ENCODE measurements at regions not wholly inside any gene's neighbourhood (a gene's known extent, or its start where the extent isn't known, plus 50 kb on each side); places are given as distances from the start of the nearest gene placed in this dataset.

DNA sequence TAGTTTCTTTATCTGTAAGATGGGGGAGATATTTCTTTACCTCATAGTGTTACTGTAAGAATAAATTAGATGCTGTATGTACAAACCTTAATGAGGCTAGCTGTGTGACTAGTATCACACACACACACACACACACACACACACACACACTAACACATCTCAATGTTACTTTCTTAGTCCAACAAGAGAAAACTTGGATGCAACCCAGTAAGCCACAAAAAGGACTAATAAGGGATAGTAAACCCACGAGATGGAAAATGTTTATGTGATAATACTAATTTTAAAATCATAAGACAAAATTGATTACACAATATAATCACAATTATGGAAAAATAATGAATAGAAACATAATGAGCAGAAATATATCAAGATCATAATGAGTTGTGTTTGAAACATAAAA lies 437.7 kb upstream of the ZNF507 start:
- Histone ChIP-seq H2BK120ac (ENCODE audit: low read depth, low read length) (no peak overlapping the region), H3K56ac (ENCODE audit: low read length) (no peak overlapping the region), H3K9ac (ENCODE audit: low read length) (no peak overlapping the region), H2BK5ac (ENCODE audit: low read length) (no peak overlapping the region), H3K79me1 (ENCODE audit: low read length) (no peaks in the 10 kb centered on the region), H3K4me2 (ENCODE audit: low read length) (no peak overlapping the region), H3K4ac (ENCODE audit: low read depth, low read length) (no peak overlapping the region), H4K8ac (ENCODE audit: low read depth, low read length) (no peak overlapping the region), H3K36me3 (ENCODE audit: control insufficient read depth, insufficient read depth, low read length) (no peaks in the 10 kb centered on the region), H2AK5ac (ENCODE audit: low read length) (no peak overlapping the region), H3K27me3 (ENCODE audit: insufficient read depth, low read length, poor library complexity) (no peaks in the 10 kb centered on the region), H4K5ac (ENCODE audit: low read length) (no peak overlapping the region), H3K23ac (ENCODE audit: low read length) (no peak overlapping the region), H3K4me1 (ENCODE audit: control insufficient read depth, low read depth, low read length) (no peaks in the 10 kb centered on the region), H3K27ac (ENCODE audit: low read depth, low read length) (no peak overlapping the region), H3K18ac (ENCODE audit: low read length) (no peak overlapping the region), H3K4me3 (ENCODE audit: low read length) (no peak overlapping the region), H2BK15ac (replicated peaks; ENCODE audit: low read depth) (no peak overlapping the region), H3K79me2 (ENCODE audit: control insufficient read depth, insufficient read depth, low read length) (no peaks in the 10 kb centered on the region)
- WGBS (ENCODE audit: extremely low coverage, insufficient coverage, low lambda C conversion rate), result no CpG with 5 or more reads among the region's 1 CpG
- no peak for DNase-seq

DNA sequence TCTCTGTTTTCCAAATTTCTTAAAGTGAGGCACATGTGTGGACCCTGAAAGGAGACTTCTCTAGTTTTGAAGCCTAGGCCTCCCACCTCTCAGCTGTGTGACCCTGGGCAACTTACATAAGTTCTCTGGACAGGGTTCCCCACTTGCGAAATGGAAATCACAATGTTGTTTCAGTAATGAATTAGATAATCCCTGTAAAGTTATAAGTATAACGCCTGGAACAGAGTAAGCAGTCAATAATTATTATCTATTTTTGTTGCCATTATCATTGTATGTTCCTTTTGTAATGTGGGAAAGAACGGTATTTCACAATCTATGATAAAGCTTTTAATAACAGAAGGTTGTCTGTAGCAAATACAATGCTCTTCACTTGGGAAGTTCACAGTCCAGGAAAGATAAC lies 437.3 kb upstream of the ZNF507 start:
- H3K4ac ChIP-seq (ENCODE audit: low read depth, low read length), result no peak overlapping the region
- no peak overlapping the region for H3K9ac ChIP-seq (ENCODE audit: low read length)
- H3K27me3 ChIP-seq (ENCODE audit: insufficient read depth, low read length, poor library complexity), result no peaks in the 10 kb centered on the region
- no peak overlapping the region for H3K56ac ChIP-seq (ENCODE audit: low read length)
- no peak overlapping the region for H3K27ac ChIP-seq (ENCODE audit: low read depth, low read length)
- no peak overlapping the region for H2AK5ac ChIP-seq (ENCODE audit: low read length)
- no peak overlapping the region for H3K23ac ChIP-seq (ENCODE audit: low read length)
- no peaks in the 10 kb centered on the region for H3K79me1 ChIP-seq (ENCODE audit: low read length)
- no peak overlapping the region for H3K4me3 ChIP-seq (ENCODE audit: low read length)
- no peak for DNase-seq
- no peaks in the 10 kb centered on the region for H3K4me1 ChIP-seq (ENCODE audit: control insufficient read depth, low read depth, low read length)
- no peak overlapping the region for H4K5ac ChIP-seq (ENCODE audit: low read length)
- no peaks in the 10 kb centered on the region for H3K79me2 ChIP-seq (ENCODE audit: control insufficient read depth, insufficient read depth, low read length)
- H2BK15ac ChIP-seq (replicated peaks; ENCODE audit: low read depth), result no peak overlapping the region
- H2BK5ac ChIP-seq (ENCODE audit: low read length), result no peak overlapping the region
- H4K8ac ChIP-seq (ENCODE audit: low read depth, low read length), result no peak overlapping the region
- H3K18ac ChIP-seq (ENCODE audit: low read length), result no peak overlapping the region
- no peak overlapping the region for H2BK120ac ChIP-seq (ENCODE audit: low read depth, low read length)
- H3K4me2 ChIP-seq (ENCODE audit: low read length), result no peak overlapping the region
- no CpG with 5 or more reads among the region's 3 CpGs for WGBS (ENCODE audit: extremely low coverage, insufficient coverage, low lambda C conversion rate)
- H3K36me3 ChIP-seq (ENCODE audit: control insufficient read depth, insufficient read depth, low read length), result no peaks in the 10 kb centered on the region

DNA sequence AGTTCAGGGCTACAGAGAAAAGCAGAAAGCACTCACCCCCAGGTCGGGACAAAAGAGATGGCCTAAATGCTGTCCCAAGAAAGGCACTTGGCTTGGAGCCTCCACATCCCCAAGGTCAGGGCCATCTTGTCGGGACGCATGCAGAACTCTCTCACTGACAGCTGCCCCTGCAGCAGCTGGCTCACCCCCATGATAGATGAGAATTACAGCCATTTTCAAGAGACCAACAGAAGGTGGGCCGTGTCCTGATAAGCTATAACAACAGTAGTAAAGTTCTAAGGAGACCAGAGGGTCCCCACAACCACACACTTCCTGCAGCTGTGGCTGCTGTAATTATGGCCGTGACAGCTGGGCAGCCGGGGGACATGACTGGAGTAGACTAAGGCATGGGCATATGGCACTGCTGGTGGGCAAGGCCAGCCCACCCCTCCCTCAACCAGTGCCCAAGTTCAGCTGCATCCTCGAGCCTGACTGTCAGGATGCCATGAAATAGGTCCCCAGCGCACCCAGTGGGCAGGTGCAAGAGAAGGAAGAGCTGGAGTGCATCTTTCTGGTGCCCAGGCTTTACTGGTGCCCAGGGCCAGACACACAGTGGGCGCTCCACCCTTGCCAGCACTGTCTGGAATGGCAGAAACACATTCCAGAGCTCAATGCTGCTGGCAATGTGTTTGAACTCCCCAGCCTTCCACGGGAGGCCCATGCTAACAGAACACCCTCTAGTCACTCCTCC lies 436.7 kb upstream of the ZNF507 start:
- DNase-seq, result no peak
- no peak overlapping the region for H3K27ac ChIP-seq (ENCODE audit: low read depth, low read length)

GRCh38 chr19:31910224-31910623 lies 435.2 kb upstream of the ZNF507 start:
- Histone ChIP-seq H2AK5ac (ENCODE audit: low read length) (no peak overlapping the region), H3K79me1 (ENCODE audit: low read length) (no peaks in the 10 kb centered on the region), H3K9ac (ENCODE audit: low read length) (no peak overlapping the region), H3K79me2 (ENCODE audit: control insufficient read depth, insufficient read depth, low read length) (no peaks in the 10 kb centered on the region), H3K27ac (ENCODE audit: low read depth, low read length) (no peak overlapping the region), H2BK5ac (ENCODE audit: low read length) (no peak overlapping the region), H3K36me3 (ENCODE audit: control insufficient read depth, insufficient read depth, low read length) (no peaks in the 10 kb centered on the region), H3K18ac (ENCODE audit: low read length) (no peak overlapping the region), H4K5ac (ENCODE audit: low read length) (no peak overlapping the region), H3K27me3 (ENCODE audit: insufficient read depth, low read length, poor library complexity) (no peaks in the 10 kb centered on the region), H3K4me3 (ENCODE audit: low read length) (no peak overlapping the region), H3K4me1 (ENCODE audit: control insufficient read depth, low read depth, low read length) (no peaks in the 10 kb centered on the region), H4K8ac (ENCODE audit: low read depth, low read length) (no peak overlapping the region), H3K4ac (ENCODE audit: low read depth, low read length) (no peak overlapping the region), H3K4me2 (ENCODE audit: low read length) (no peak overlapping the region), H2BK120ac (ENCODE audit: low read depth, low read length) (no peak overlapping the region), H3K56ac (ENCODE audit: low read length) (no peak overlapping the region), H2BK15ac (replicated peaks; ENCODE audit: low read depth) (no peak overlapping the region), H3K23ac (ENCODE audit: low read length) (no peak overlapping the region)
- no peak for DNase-seq
- no CpG with 5 or more reads among the region's 6 CpGs for WGBS (ENCODE audit: extremely low coverage, insufficient coverage, low lambda C conversion rate)

More for the DNA sequence above, 436.7 kb upstream of the ZNF507 start:
- Histone ChIP-seq H2AK5ac (ENCODE audit: low read length) (no peak overlapping the region), H3K36me3 (ENCODE audit: control insufficient read depth, insufficient read depth, low read length) (no peaks in the 10 kb centered on the region), H3K4me1 (ENCODE audit: control insufficient read depth, low read depth, low read length) (no peaks in the 10 kb centered on the region), H3K79me1 (ENCODE audit: low read length) (no peaks in the 10 kb centered on the region), H3K4ac (ENCODE audit: low read depth, low read length) (no peak overlapping the region), H4K5ac (ENCODE audit: low read length) (no peak overlapping the region), H3K79me2 (ENCODE audit: control insufficient read depth, insufficient read depth, low read length) (no peaks in the 10 kb centered on the region), H2BK120ac (ENCODE audit: low read depth, low read length) (no peak overlapping the region), H3K23ac (ENCODE audit: low read length) (no peak overlapping the region), H3K4me2 (ENCODE audit: low read length) (no peak overlapping the region), H3K4me3 (ENCODE audit: low read length) (no peak overlapping the region), H3K27me3 (ENCODE audit: insufficient read depth, low read length, poor library complexity) (no peaks in the 10 kb centered on the region), H4K8ac (ENCODE audit: low read depth, low read length) (no peak overlapping the region), H2BK5ac (ENCODE audit: low read length) (no peak overlapping the region), H2BK15ac (replicated peaks; ENCODE audit: low read depth) (no peak overlapping the region), H3K56ac (ENCODE audit: low read length) (no peak overlapping the region), H3K18ac (ENCODE audit: low read length) (no peak overlapping the region), H3K9ac (ENCODE audit: low read length) (no peak overlapping the region)
- no CpG with 5 or more reads among the region's 10 CpGs for WGBS (ENCODE audit: extremely low coverage, insufficient coverage, low lambda C conversion rate)

GRCh38 chr19:31911577-31911976 lies 433.8 kb upstream of the ZNF507 start:
- H3K4me3 ChIP-seq (ENCODE audit: low read length), result no peak overlapping the region
- no peak for DNase-seq
- no peaks in the 10 kb centered on the region for H3K4me1 ChIP-seq (ENCODE audit: control insufficient read depth, low read depth, low read length)
- no peak overlapping the region for H3K18ac ChIP-seq (ENCODE audit: low read length)
- H4K5ac ChIP-seq (ENCODE audit: low read length), result no peak overlapping the region
- WGBS (ENCODE audit: extremely low coverage, insufficient coverage, low lambda C conversion rate), result no CpG with 5 or more reads among the region's 6 CpGs
- no peak overlapping the region for H3K27ac ChIP-seq (ENCODE audit: low read depth, low read length)
- H3K27me3 ChIP-seq (ENCODE audit: insufficient read depth, low read length, poor library complexity), result no peaks in the 10 kb centered on the region
- H3K36me3 ChIP-seq (ENCODE audit: control insufficient read depth, insufficient read depth, low read length), result no peaks in the 10 kb centered on the region
- no peaks in the 10 kb centered on the region for H3K79me1 ChIP-seq (ENCODE audit: low read length)
- H3K79me2 ChIP-seq (ENCODE audit: control insufficient read depth, insufficient read depth, low read length), result no peaks in the 10 kb centered on the region
- H2AK5ac ChIP-seq (ENCODE audit: low read length), result no peak overlapping the region
- no peak overlapping the region for H2BK120ac ChIP-seq (ENCODE audit: low read depth, low read length)
- H3K23ac ChIP-seq (ENCODE audit: low read length), result no peak overlapping the region
- no peak overlapping the region for H3K9ac ChIP-seq (ENCODE audit: low read length)
- H3K56ac ChIP-seq (ENCODE audit: low read length), result no peak overlapping the region
- no peak overlapping the region for H2BK15ac ChIP-seq (replicated peaks; ENCODE audit: low read depth)
- no peak overlapping the region for H3K4me2 ChIP-seq (ENCODE audit: low read length)
- no peak overlapping the region for H3K4ac ChIP-seq (ENCODE audit: low read depth, low read length)
- no peak overlapping the region for H4K8ac ChIP-seq (ENCODE audit: low read depth, low read length)
- H2BK5ac ChIP-seq (ENCODE audit: low read length), result no peak overlapping the region

DNA sequence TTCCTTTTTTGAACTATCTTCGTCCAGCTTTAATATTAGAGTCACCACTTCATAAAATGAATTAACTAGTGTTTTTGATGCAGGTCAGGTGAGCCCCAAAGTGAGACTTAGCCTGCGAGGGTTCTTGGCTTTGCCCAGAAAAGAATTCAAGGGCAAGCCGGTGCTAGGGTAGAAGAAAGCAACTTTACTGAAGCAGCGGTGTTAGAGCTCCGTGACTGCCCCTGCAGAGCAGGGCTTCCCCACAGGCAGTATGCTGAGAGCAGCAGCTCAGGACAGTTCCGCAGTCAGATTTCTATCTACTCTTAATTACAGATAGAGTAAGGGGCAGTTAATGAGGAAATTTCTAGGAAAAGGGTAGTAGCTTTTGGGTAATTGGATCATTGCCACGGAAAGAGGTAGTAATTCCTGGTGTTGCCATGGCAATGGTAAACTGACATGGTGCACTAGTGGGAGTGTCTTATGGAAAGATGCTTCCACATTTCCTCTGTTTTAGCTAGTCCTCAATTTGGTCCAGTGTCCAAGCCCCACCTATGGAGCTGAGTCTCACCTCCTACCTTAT lies 432.2 kb upstream of the ZNF507 start:
- no peak overlapping the region for H4K8ac ChIP-seq (ENCODE audit: low read depth, low read length)
- H3K79me1 ChIP-seq (ENCODE audit: low read length), result no peaks in the 10 kb centered on the region
- H3K4ac ChIP-seq (ENCODE audit: low read depth, low read length), result no peak overlapping the region
- whole genome bisulfite sequencing (ENCODE audit: extremely low coverage, insufficient coverage, low lambda C conversion rate), result no CpG with 5 or more reads among the region's 7 CpGs
- H3K23ac ChIP-seq (ENCODE audit: low read length), result no peak overlapping the region
- no peak overlapping the region for H4K5ac ChIP-seq (ENCODE audit: low read length)
- no peak overlapping the region for H2BK120ac ChIP-seq (ENCODE audit: low read depth, low read length)
- no peak overlapping the region for H3K9ac ChIP-seq (ENCODE audit: low read length)
- peak; percentile 26 for DNase-seq
- no peak overlapping the region for H2AK5ac ChIP-seq (ENCODE audit: low read length)
- H3K56ac ChIP-seq (ENCODE audit: low read length), result no peak overlapping the region
- H3K27ac ChIP-seq (ENCODE audit: low read depth, low read length), result no peak overlapping the region
- H3K27me3 ChIP-seq (ENCODE audit: insufficient read depth, low read length, poor library complexity), result no peaks in the 10 kb centered on the region
- no peaks in the 10 kb centered on the region for H3K79me2 ChIP-seq (ENCODE audit: control insufficient read depth, insufficient read depth, low read length)
- H2BK5ac ChIP-seq (ENCODE audit: low read length), result no peak overlapping the region
- no peaks in the 10 kb centered on the region for H3K36me3 ChIP-seq (ENCODE audit: control insufficient read depth, insufficient read depth, low read length)
- H3K4me1 ChIP-seq (ENCODE audit: control insufficient read depth, low read depth, low read length), result no peaks in the 10 kb centered on the region
- H2BK15ac ChIP-seq (replicated peaks; ENCODE audit: low read depth), result no peak overlapping the region
- no peak overlapping the region for H3K4me3 ChIP-seq (ENCODE audit: low read length)
- H3K18ac ChIP-seq (ENCODE audit: low read length), result no peak overlapping the region
- no peak overlapping the region for H3K4me2 ChIP-seq (ENCODE audit: low read length)

All from mesendoderm (in vitro differentiated cells).